ENCODE measurements at regions not wholly inside any gene's neighbourhood (a gene's known extent, or its start where the extent isn't known, plus 50 kb on each side); places are given as distances from the start of the nearest gene placed in this dataset.
"Not testable (repeated sequence)": the region's sequence is repeated elsewhere in the genome, so short reads cannot be mapped to it uniquely, and the experiment has no call there.

GRCh38 chr4:125760956-125761355 is 446.2 kb downstream of the FAT4 start:
- DNase-seq, result no peak

DNA sequence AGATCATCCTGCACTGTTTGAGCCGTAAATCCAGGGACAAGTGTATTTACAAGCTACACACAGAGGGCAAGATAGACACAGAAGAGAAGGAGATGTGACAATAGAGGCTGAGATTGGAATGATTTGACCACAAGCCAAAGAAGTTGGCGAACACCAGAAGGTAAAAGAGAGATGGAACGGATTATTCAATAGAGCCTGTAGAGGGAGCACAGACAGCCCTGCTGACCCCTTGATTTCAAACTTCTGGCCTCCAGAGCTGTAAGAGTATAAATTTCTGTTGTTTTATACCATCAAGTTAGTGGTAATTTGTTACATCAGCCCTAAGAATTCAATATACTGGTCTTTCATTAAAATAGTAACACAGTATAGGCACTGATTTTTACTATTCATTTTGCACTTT is 447.8 kb downstream of the FAT4 start:
- peak; percentile 4 for DNase-seq

- peak; percentile 23 for DNase-seq
Measured at GRCh38 chr4:125765941-125766340, 451.2 kb downstream of the FAT4 start.

DNA sequence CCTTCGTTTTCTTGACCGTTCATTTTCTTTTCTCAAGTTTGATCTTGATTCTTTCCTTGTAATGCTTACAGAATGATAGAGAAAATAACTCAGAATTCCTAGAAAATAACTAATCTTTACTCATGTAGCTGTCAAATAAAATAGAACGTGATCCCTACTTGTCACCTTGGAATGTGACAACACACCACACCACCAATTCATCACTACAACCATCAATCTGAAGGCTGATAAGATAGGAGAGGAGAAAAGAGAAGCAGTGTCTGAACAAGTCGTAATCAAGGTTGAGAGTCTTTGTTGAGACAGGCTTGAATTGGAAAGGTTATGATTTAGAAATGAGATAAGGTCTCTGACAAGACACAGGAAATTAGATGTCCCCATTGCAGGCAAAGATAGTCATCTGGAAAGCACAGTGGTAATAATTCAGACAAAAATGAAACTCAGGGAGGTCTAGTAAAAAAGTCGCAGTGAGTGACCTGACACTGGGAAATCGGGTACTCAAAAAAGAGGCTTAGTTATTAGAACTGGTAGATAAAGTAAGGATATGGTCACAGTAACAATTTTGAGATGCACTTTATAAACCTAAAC is 456.2 kb downstream of the FAT4 start:
- DNase-seq, result no peak

- DNase-seq, result no peak
Measured at GRCh38 chr4:125772680-125773079, 457.9 kb downstream of the FAT4 start.

DNA sequence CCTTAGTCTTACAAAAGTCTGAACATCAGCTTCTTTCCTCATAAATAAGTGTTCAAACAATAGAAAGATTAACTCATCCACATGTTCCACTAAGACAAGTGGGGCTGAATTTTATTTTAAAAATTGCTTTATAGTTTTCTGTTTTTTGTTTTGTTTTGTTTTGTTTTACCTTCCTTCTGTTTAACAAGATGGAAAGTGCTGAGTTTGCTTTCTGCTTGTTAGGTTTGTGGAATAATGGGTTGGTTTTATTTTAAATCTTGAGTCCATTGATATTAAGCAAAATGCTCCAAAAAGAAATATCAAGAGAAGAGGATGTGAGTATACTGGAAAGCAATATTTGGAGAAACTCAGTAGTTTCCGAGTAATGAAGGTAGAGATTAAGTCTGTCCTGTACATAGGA is 458.7 kb downstream of the FAT4 start:
- no peak for DNase-seq

- no peak for DNase-seq
Measured at GRCh38 chr4:125773931-125774330, 459.2 kb downstream of the FAT4 start.

- DNase-seq, result no peak
Measured at GRCh38 chr4:125776146-125776545, 461.4 kb downstream of the FAT4 start.

GRCh38 chr4:125780164-125780563 is 465.4 kb downstream of the FAT4 start:
- DNase-seq, result peak; percentile 42

- no peak for DNase-seq
Measured at GRCh38 chr4:125780747-125781146, 466.0 kb downstream of the FAT4 start.

DNA sequence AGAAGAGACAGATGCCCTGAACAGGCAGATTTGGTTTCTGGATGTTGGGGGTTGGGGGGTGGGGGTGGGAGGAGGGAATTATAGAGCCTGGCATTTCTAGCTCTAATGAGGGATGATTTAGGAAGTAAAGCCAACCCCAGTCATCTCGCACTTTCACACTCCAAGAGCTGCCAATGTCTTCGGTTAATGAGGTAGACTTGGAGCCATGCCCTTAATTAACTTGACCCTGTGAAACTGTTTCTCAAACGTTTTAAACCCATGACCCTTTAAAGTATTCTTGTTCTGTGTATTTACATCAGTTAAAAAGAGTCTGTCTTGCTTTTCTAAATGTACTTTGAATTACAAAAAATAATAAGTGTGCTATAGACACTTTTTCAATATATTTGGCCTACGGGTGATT is 466.9 kb downstream of the FAT4 start:
- no peak for DNase-seq

- no peak for DNase-seq
Measured at GRCh38 chr4:125784741-125785140, 470.0 kb downstream of the FAT4 start.

GRCh38 chr4:125787707-125788106 is 473.0 kb downstream of the FAT4 start:
- DNase-seq, result peak; percentile 3

GRCh38 chr4:125789023-125789422 is 474.3 kb downstream of the FAT4 start:
- DNase-seq, result no peak

- no peak for DNase-seq
Measured at GRCh38 chr4:125791896-125792295, 477.1 kb downstream of the FAT4 start.

DNA sequence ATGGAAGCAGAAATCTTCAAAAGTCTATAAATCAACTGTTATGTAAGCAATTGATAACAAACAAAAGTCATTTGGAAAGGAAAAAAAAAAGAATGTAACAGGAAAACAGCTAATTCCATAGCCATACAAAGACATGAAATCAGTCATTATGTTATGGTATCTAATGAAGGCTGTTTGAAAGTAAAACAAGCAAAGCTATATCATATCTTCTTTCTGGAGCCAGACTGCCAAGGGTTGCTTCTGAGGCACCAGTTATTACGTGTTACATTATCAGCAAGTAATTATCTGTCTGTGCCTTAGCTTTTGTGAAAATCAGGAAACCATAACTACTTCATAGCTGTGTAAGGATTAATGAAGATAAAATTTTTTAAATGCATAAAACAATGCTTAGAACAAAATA is 480.2 kb downstream of the FAT4 start:
- no peak for DNase-seq

GRCh38 chr4:125796138-125796537 is 481.4 kb downstream of the FAT4 start:
- no peak for DNase-seq

GRCh38 chr4:125797621-125798020 is 482.9 kb downstream of the FAT4 start:
- DNase-seq, result not testable (repeated sequence)

- peak; percentile 37 for DNase-seq
Measured at GRCh38 chr4:125801373-125801772, 486.6 kb downstream of the FAT4 start.

DNA sequence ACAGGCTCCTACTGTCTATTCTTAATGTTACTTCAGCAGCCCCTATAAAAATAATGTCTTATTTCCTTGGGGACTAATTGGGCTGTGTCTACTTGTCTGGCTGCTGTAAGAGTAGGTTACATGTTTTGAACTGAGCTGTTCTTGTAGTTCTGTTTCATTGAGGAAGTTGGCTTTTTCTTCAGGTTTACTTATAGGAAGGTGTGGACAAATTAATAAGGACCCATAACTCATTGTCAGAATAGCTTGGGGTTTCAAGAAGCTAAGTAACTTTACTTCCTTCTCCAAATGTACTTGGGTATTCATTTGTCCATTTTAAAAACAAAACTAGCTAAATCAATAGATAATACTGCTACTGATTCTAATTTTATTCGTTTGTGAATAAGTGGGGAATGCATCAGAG is 487.2 kb downstream of the FAT4 start:
- DNase-seq, result no peak

GRCh38 chr4:125808022-125808421 is 493.3 kb downstream of the FAT4 start:
- DNase-seq, result no peak

DNA sequence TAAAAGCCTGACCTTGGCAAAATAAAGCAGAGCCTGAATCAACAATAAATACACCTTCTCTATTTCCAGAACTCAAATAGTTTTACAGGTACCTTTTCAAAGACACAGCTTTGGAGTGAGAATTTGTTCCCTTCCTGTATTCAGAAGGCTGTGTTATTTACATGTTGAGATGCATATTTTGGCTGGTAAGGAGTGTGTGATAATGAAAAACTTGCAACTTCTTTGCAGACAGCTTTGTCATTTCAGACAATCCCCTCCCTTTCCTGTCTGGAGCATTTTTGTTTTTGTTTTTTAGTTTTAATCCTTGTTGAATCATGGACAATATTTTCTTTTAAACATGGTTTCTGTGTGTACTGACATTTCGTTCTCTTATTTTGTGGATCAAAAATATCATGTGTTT is 493.8 kb downstream of the FAT4 start:
- no peak for DNase-seq

DNA sequence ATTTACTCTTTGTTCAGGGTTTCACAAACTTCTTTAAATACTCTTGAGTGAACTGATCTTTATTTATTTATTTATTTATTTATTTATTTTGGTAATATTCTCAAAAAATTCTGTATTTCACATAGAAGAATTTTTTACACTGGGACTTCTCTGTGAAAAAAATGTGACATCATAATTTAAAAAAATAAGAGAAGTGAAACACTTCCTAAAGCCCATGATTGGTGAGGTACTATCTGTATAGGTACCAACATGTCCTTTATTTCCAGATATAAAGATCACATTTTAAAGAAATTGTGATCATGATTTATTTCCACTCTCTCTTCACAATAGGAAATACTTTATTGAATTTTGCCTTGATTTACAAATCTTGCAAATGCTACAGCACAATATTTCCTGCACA is 497.1 kb downstream of the FAT4 start:
- DNase-seq, result no peak

GRCh38 chr4:125826801-125827695 is 512.3 kb downstream of the FAT4 start:
- peak; percentile 60 for DNase-seq

DNA sequence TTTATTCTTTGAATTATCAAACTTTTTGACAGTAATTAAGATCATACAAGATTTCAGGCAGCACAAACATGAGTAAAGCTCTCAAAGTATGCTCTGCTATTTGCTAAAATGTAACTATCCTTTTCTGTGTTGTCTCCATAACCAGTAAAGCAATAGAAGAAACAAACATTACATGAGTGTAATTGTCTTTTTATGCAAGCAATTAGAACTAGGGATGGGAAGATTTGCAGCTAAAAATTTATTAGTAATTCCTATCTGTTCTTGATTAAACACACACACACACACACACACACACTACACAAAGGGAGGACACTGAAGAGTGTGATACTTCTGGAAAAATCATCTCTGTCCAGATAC is 512.9 kb downstream of the FAT4 start:
- no peak for DNase-seq

Data from fibroblast of skin of right biceps (primary cell).